ENCODE measurements at regions not wholly inside any gene's neighbourhood (a gene's known extent, or its start where the extent isn't known, plus 50 kb on each side); places are given as distances from the start of the nearest gene placed in this dataset.
A peak's percentile ranks its signal among the peaks of the same experiment; 100 is the strongest.

GRCh38 chr6:33925936-33926335, 122.1 kb upstream of the MLN start:
- DNase-seq (ENCODE audit: extremely low spot score, insufficient read length, low read depth) = no peak
- FAIRE-seq = no peak

DNA sequence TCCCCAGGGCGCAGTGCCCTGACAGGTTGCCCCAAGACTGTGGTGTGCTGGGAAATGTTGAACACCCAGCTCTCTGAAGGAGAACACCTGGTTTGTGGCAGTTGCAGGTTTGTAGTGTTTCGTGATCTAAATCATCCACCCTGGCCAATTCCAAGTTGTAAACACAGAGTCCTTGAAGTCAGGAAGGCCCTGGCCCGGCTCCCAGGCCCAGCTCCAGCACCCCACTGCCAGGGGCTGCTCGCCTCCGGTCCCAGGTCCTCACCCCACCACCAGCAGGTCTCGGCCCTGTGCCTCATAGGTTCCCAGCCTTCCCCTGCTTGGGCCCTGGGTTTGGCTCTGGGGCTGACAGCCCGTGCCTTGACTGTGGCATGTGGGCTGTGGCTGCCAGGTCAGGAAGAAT, 121.4 kb upstream of the MLN start:
- FAIRE-seq = no peak
- DNase-seq (ENCODE audit: extremely low spot score, insufficient read length, low read depth) = no peak

GRCh38 chr6:33924681-33925080, 120.9 kb upstream of the MLN start:
- DNase-seq (ENCODE audit: extremely low spot score, insufficient read length, low read depth) (no peak), FAIRE-seq (no peak)

GRCh38 chr6:33923857-33924514, 120.2 kb upstream of the MLN start:
- DNase-seq (ENCODE audit: extremely low spot score, insufficient read length, low read depth) (no peak), FAIRE-seq (no peak)

DNA sequence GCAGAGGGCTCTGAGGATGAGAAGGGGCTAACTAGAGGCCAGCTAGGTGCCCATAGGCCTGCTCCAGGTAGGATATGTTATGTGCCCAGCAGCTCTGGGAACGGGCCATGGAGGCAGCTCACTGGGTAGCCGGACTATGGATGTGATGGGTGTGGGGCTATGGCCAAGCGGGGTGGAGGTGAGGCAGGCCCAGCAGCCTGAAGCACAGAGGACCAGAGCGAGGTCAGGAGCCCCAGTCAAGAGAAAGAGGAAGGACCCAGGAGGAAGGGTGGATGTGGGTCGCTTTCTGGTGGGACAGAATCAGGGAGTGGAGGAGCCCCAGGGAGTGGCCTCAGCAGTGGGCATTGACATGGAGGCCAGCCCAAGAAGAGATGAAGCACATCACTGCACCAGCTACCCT, 117.9 kb upstream of the MLN start:
- DNase-seq (ENCODE audit: extremely low spot score, insufficient read length, low read depth) (no peak), FAIRE-seq (no peak)

DNA sequence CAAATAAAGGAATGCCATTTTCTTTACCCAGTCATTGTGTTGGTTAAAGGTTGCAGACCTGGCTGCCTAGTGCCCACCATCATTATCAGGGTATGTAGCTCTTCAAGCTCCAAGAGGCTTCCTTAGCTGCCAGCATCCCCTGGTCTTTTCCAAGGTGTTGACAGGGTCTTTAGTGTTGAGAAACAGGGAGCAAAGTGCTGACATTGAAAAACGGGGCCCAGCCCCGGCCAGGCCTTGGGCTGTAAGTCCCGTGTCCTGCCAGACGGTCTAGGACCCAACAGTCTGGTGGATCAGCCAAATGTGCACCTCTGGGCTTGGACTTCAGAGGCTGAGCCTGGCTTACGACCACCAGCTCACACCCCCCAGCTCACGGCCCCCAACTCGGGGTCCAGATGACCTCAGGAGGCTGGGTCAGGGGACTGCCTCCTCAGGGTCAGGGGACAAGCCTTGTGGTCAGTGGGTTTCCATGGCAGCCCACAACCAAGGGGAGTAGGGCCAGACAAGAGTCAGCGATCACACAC, 114.4 kb upstream of the MLN start:
- FAIRE-seq = no peak
- no peak for DNase-seq (ENCODE audit: extremely low spot score, insufficient read length, low read depth)

DNA sequence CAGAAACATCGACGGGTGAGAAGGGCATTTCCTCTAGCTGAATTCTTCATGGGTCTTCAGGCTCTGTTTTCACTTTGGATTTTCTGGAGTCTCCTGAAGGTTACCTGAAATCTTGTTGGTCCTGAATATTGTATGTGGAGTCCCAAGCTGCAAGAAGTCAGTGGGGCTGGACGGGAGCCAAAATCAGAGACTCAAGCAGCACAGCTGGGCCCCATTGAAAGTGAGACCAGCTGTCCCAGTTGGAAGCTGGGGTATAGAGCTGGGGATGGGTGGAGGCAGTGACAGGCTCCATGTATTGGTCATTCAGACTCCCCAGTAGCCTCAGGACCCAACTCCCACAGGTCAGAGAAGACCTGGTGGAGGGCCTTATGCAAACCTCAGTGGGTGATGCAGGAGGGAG, 111.3 kb upstream of the MLN start:
- no peak for FAIRE-seq
- no peak for DNase-seq (ENCODE audit: extremely low spot score, insufficient read length, low read depth)

DNA sequence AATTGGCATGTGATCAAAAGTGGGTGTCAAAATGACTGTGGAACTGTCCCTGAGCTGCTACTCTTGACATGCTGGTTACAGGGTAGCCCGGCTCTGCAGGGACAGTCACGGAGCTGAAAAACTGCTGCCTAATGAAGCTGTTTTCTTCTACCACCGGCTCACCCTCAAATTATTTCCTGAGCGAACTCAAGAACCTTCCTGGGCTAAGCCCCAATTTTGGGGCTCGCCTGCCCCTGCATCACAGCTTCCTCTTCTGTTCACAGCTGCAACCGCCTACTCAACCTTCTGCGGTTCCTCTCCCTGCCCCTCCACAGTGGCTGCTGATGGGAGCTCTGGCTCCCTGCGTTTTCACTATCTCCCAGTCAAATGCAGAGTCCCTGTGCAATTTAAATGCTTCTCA, 110.8 kb upstream of the MLN start:
- peak; percentile 94 for FAIRE-seq
- no peak for DNase-seq (ENCODE audit: extremely low spot score, insufficient read length, low read depth)

- FAIRE-seq = no peak
- DNase-seq (ENCODE audit: extremely low spot score, insufficient read length, low read depth) = no peak
Observed at GRCh38 chr6:33912195-33912594, 108.4 kb upstream of the MLN start.

- FAIRE-seq = no peak
- DNase-seq (ENCODE audit: extremely low spot score, insufficient read length, low read depth) = no peak
Observed at GRCh38 chr6:33911488-33911887, 107.7 kb upstream of the MLN start.

- DNase-seq (ENCODE audit: extremely low spot score, insufficient read length, low read depth) (no peak), FAIRE-seq (no peak)
Observed at GRCh38 chr6:33910594-33910993, 106.8 kb upstream of the MLN start.

DNA sequence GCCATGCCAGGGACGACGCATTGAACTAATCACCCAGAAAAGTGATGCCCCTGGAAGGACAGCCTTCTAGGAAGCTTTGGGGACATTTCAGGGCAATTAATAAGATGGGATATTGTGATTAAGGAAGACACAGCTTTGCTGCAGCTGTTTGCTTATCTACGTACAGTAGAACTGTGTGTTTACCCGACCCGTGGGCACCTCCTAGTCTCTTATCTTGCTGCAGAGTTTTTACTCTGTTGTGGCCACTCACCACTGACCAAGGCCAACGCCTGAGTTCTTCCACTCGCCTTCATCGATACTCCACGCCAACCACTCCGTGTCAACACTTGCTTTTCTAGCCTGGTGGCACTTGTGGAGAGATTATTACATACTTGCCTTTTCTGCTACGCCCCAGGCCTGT, 105.9 kb upstream of the MLN start:
- FAIRE-seq = no peak

GRCh38 chr6:33908025-33908424, 104.2 kb upstream of the MLN start:
- no peak for DNase-seq (ENCODE audit: extremely low spot score, insufficient read length, low read depth)
- FAIRE-seq = peak; percentile 76

More for the DNA sequence above, 105.9 kb upstream of the MLN start:
- DNase-seq (ENCODE audit: extremely low spot score, insufficient read length, low read depth) = no peak

GRCh38 chr6:33907227-33907626, 103.4 kb upstream of the MLN start:
- DNase-seq (ENCODE audit: extremely low spot score, insufficient read length, low read depth) (no peak), FAIRE-seq (no peak)

DNA sequence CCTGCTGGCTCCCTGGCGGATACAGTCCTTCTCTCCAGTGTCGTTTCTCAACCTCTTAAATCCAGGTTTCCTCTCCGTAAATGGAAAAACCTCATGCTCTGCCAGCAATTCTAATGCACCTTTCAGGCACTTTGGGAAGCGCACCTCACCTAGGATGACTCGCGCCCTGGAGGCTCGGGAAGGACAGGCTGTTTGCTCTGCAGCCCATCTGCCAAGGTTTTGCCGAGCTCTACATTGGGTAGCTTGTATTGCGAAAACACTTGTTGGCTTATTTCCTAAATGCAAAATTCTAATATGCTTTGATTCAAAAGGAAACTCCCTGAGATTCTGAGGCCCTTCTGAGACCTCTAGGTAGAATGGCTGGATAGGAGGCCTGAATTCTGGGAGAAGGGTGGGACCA, 102.6 kb upstream of the MLN start:
- FAIRE-seq (no peak), DNase-seq (ENCODE audit: extremely low spot score, insufficient read length, low read depth) (no peak)

- peak; percentile 56 for FAIRE-seq
- no peak for DNase-seq (ENCODE audit: extremely low spot score, insufficient read length, low read depth)
Observed at GRCh38 chr6:33905071-33905609, 101.3 kb upstream of the MLN start.

GRCh38 chr6:33904747-33905065, 100.9 kb upstream of the MLN start:
- FAIRE-seq (no peak), DNase-seq (ENCODE audit: extremely low spot score, insufficient read length, low read depth) (no peak)

GRCh38 chr6:33904050-33904746, 100.4 kb upstream of the MLN start:
- no peak for DNase-seq (ENCODE audit: extremely low spot score, insufficient read length, low read depth)

DNA sequence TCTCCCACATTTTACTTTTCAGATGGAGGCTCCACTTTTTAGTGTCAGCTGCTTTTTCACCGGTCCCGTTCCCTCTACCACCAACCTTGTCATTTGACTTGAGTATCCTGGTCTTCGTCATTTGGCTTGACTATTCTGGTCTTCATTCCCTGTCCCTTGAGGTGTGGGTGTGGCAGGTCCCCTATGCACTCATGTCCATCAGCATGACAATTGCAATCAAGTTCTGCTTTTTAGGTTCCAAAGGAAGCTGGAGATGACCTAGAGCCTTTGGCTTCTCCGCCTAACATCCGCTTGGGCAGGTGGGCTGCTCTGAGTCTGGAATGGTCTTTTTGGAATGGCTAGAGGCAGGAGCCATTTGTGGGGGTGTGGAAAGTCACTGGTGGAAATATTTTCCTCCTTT, 99.8 kb upstream of the MLN start:
- DNase-seq (ENCODE audit: extremely low spot score, insufficient read length, low read depth) (no peak), FAIRE-seq (no peak)

More at GRCh38 chr6:33904050-33904746, 100.4 kb upstream of the MLN start:
- FAIRE-seq = peak; percentile 95

DNA sequence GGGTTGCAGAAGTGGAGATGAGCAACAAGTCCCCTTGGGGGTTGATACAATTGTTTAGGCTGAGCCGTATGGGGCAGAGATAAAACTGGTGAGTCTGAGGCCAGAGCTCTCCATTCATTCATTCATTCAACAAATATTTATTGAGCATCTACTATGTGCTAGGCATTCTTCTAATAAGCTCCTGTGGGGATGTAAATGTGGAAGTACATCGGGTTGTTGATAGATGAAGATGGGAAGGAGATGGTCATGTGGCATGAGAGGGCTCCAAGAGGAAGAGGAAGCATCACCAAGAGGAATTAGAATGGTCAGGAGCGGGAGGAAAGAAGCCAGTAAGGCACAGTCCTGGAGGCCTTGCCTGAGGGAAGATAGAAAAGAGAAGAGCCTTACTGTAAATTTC, 98.7 kb upstream of the MLN start:
- DNase-seq (ENCODE audit: extremely low spot score, insufficient read length, low read depth) (no peak), FAIRE-seq (no peak)

GRCh38 chr6:33901822-33902456, 98.1 kb upstream of the MLN start:
- FAIRE-seq (no peak), DNase-seq (ENCODE audit: extremely low spot score, insufficient read length, low read depth) (no peak)
